GM21723 (cell line): ENCODE measurements at regions not wholly inside any gene's neighbourhood (a gene's known extent, or its start where the extent isn't known, plus 50 kb on each side); places are given as distances from the start of the nearest gene placed in this dataset.

ENCODE experiments used
- ATAC-seq: cut with Tn5 transposase; IDR thresholded peaks from one replicate; pipeline ENCODE4 v1.9.1; 2021; ENCODE audit warnings: mild to moderate bottlenecking, moderate library complexity; ENCODE audit not compliant: unreplicated experiment

GRCh38 chr3:107067421-107067820 is 309.8 kb upstream of the CCDC54 start:
- ATAC-seq: no peak

- no peak for ATAC-seq
These were observed 308.3 kb upstream of the CCDC54 start for GRCh38 chr3:107068980-107069379.

- ATAC-seq: no peak
These were observed 300.3 kb upstream of the CCDC54 start for GRCh38 chr3:107076946-107077345.

GRCh38 chr3:107077391-107077790 is 299.8 kb upstream of the CCDC54 start:
- no peak for ATAC-seq

DNA sequence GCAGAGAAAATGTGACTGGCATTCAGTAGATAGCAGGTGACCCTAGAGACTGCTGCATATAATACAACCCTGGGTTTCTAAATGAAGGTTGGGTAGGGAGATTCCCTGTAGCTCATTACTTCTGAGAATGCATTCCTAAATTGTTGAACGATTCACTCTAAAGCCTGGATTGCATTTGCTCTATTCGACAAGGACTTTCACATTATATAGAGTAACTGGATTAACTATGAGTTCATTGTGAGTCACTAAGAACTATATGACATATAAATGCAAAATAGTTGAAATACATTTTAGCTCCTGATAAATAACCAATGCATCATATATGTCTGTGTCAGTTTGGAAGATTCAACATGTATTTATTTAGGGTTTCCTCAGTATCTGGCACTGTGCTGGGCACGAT is 294.7 kb upstream of the CCDC54 start:
- no peak for ATAC-seq

GRCh38 chr3:107085261-107085660 is 292.0 kb upstream of the CCDC54 start:
- ATAC-seq: no peak

DNA sequence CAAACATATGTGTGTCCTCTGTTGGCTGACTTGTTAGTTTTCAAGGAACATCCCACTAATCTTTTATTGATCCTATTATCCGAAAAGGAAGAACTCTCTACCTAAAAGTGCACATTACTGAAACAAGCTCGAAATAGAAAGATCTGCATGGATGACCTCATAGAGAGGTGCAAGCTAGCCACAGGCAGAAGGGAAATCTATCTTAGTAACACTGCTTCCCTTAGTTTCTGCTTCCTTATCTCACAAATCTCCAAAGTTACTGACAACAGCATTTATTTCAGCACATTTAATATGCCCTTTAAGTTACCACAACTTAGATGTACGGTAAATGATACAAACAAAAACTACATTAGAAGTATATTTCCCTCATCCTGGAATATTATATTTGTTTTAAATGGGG is 285.1 kb upstream of the CCDC54 start:
- no peak for ATAC-seq

- no peak for ATAC-seq
These were observed 278.4 kb upstream of the CCDC54 start for GRCh38 chr3:107098864-107099263.

DNA sequence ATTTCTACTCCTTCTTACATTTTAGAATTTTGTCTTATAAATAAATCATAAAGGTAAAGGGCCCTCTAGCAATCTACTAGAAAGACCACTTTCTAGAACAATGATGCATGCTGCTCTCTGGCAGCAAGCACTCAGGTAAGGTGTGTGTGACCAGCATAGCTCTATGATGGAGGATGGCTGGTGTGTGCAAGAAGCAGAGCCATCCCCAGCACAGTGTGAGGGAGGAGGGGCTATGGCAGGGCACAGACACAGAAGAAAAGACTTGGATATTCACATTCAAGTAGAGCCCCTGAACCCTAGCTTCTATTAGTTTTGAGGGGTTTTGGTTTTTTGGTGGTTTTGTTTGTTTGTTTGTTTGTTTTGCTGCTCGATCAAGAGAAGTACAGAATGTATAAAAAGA is 277.1 kb upstream of the CCDC54 start:
- no peak for ATAC-seq

DNA sequence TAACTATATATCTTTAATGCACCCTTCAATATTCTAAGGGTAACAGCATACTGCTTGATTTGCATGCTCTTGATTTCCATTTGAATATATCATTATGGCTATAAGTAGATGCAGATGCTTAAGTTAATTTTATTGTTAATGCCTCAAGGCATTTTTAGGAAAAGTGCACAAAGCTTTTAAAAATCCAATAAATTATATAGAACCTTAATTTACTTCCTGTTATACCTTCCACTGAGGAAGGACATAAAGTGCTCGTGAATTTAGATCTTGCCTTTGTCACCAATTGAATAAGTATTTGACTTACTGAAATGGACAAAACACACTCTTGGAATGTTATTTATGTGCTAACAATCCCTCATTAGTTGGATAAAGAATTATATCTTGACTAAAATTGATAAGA is 276.7 kb upstream of the CCDC54 start:
- ATAC-seq: no peak

- ATAC-seq: no peak
These were observed 273.5 kb upstream of the CCDC54 start for GRCh38 chr3:107103786-107104185.

GRCh38 chr3:107106316-107106715 is 270.9 kb upstream of the CCDC54 start:
- ATAC-seq: no peak

GRCh38 chr3:107106907-107107306 is 270.3 kb upstream of the CCDC54 start:
- no peak for ATAC-seq

- ATAC-seq: no peak
These were observed 266.5 kb upstream of the CCDC54 start for GRCh38 chr3:107110596-107111305.

GRCh38 chr3:107111872-107112271 is 265.4 kb upstream of the CCDC54 start:
- ATAC-seq: no peak

DNA sequence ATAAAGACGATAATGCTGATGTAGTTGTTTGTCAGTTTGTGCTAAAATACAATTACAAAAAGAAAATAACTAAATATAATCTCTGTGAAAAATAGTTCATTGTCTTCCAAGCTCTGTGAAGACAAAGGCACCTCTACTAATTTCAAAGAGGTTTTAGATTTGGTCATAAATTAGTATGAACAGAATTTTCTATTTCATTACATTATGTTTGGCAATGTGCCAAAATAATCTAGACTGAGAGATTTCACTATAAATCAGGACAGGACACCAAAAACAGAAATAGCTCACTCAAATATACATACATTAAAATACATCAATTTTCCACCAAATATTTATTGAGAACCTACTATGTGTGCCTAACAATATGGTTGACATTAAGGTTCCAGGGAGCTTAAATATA is 264.9 kb upstream of the CCDC54 start:
- no peak for ATAC-seq

- no peak for ATAC-seq
These were observed 261.0 kb upstream of the CCDC54 start for GRCh38 chr3:107116251-107116650.

DNA sequence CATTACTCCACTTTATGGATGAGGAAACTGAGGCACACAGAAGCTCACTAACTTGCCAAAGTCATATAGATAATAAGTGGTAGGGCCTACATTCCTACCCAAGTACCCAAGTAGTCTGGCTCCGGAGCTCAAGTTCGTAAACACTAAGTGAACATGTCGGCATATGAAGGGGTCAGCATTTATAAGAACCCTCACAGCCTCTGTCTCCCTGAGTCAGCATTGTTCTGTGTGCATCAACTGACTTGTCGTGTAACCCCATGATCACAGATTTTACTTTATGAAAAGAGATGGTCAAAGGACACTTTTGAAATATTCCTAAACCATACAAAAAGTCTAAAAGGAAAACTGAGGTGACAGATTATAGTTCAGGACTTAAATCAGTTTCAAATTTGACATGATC is 260.1 kb upstream of the CCDC54 start:
- ATAC-seq: no peak

DNA sequence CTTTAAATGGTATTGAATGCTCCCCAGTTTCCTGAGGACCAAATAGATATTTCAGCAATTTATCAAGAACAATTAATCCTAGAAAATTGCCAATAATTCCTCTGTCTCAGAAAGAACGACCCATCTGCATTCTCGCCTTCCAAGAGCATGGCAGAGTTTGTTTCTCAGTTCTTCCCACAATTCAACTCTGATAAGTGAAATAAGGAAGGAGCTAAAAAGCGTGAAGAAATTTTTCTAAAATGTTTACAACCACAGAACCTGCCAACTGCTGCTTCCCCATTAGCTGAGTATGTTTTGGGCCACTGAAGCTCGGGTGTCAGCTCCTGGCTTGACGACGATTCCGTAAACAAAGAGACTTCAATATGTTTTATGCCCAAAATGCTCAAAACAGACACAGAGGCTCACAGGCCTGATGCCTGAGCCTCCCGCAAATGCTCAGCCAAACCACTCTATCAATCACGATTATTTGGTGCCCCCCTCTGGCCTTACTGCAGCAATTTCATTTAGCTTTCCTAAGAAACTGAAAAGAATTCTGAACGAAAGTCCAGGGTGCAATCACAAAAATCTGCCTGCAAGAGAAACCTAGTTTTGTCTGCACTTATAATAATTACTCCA is 259.2 kb upstream of the CCDC54 start:
- ATAC-seq: peak; percentile 70

GRCh38 chr3:107124885-107125284 is 252.4 kb upstream of the CCDC54 start:
- ATAC-seq: no peak

- ATAC-seq: no peak
These were observed 248.3 kb upstream of the CCDC54 start for GRCh38 chr3:107128946-107129345.

- no peak for ATAC-seq
These were observed 247.0 kb upstream of the CCDC54 start for GRCh38 chr3:107130089-107130700.
